IMR-90 (cell line): ENCODE measurements at regions not wholly inside any gene's neighbourhood (a gene's known extent, or its start where the extent isn't known, plus 50 kb on each side); places are given as distances from the start of the nearest gene placed in this dataset.
"Not testable (repeated sequence)": the region's sequence is repeated elsewhere in the genome, so short reads cannot be mapped to it uniquely, and the experiment has no call there.

Experiments
- ATAC-seq: fragments of 200-7000 bp; cut with Tn5 transposase; 2 replicates; pipeline ENCODE4 v1.9.1; 2020; ENCODE audit warnings: low read depth, mild to moderate bottlenecking, moderate library complexity
- BruUV-seq: library from RNA; stranded (reverse); fragments of 400-500 nt; replicated peaks from 2 replicates; lab custom pipeline; 2021; lab: Mats Ljungman, UMichigan
- CTCF ChIA-PET: fragments of 300-600 bp; formaldehyde crosslinking; extraction: SDS; loops from one replicate; lab custom pipeline; 2021; ENCODE audit warnings: antibody characterized with exemption; lab: Yijun Ruan, JAX
- POLR2A ChIA-PET: fragments of 300-600 bp; sonication (Branson Sonifier 250); formaldehyde crosslinking; loops from one replicate; lab custom pipeline; 2022; ENCODE audit warnings: antibody characterized with exemption; ENCODE audit not compliant: unreplicated experiment; lab: Charles Lee
- DNase-seq: peaks from one replicate; pipeline ENCODE4 v3.0.0; 2013
- H2AFZ ChIP-seq: replicated peaks from 2 replicates; pipeline ENCODE3; 2013; ENCODE audit warnings: low read length, mild to moderate bottlenecking; ENCODE audit not compliant: poor library complexity
- H2AK5ac ChIP-seq: 2 replicates; pipeline ENCODE4 v1.6.1; 2013; ENCODE audit warnings: low read depth, low read length, inconsistent platforms
- H2AK9ac ChIP-seq: replicated peaks from 2 replicates; pipeline ENCODE3; 2013; ENCODE audit warnings: mild to moderate bottlenecking, low read depth, low read length, moderate library complexity; ENCODE audit not compliant: poor library complexity
- H2BK120ac ChIP-seq: 2 replicates; pipeline ENCODE4 v1.6.1; 2013; ENCODE audit warnings: low read depth, low read length, inconsistent platforms
- H2BK15ac ChIP-seq: 3 replicates; pipeline ENCODE4 v1.6.1; 2013; ENCODE audit warnings: low read depth, low read length, inconsistent platforms
- H2BK20ac ChIP-seq: 2 replicates; pipeline ENCODE4 v1.6.1; 2013; ENCODE audit warnings: low read depth, mild to moderate bottlenecking, inconsistent platforms, low read length, moderate library complexity
- H2BK5ac ChIP-seq: 2 replicates; pipeline ENCODE4 v1.6.1; 2013; ENCODE audit warnings: mild to moderate bottlenecking, low read depth, low read length, inconsistent platforms; ENCODE audit not compliant: poor library complexity, severe bottlenecking
- H3K14ac ChIP-seq: replicated peaks from 2 replicates; pipeline ENCODE4 v1.6.1; 2013; ENCODE audit warnings: low read depth, low read length, inconsistent platforms
- H3K18ac ChIP-seq: 2 replicates; pipeline ENCODE4 v1.6.1; 2013; ENCODE audit warnings: low read depth, low read length, control low read depth
- H3K23ac ChIP-seq: 2 replicates; pipeline ENCODE4 v1.6.1; 2013; ENCODE audit warnings: low read depth, low read length, inconsistent platforms
- H3K27ac ChIP-seq: 2 replicates; pipeline ENCODE4 v1.5.1; 2013; ENCODE audit warnings: mild to moderate bottlenecking, control low read depth, low read length; ENCODE audit not compliant: insufficient read depth
- H3K27me3 ChIP-seq: 2 replicates; pipeline ENCODE4 v1.6.1; 2013; ENCODE audit warnings: low read length; ENCODE audit not compliant: control insufficient read depth, insufficient read depth
- H3K36me3 ChIP-seq: 2 replicates; pipeline ENCODE4 v1.6.1; 2013; ENCODE audit warnings: low read length, mixed read lengths; ENCODE audit not compliant: control insufficient read depth, insufficient read depth
- H3K4ac ChIP-seq: 2 replicates; pipeline ENCODE4 v1.6.1; 2013; ENCODE audit warnings: low read depth, low read length, inconsistent platforms
- H3K4me1 ChIP-seq: 2 replicates; pipeline ENCODE4 v1.6.1; 2013; ENCODE audit warnings: low read length, mixed read lengths; ENCODE audit not compliant: control insufficient read depth, insufficient read depth
- H3K4me2 ChIP-seq: 2 replicates; pipeline ENCODE4 v1.6.1; 2013; ENCODE audit warnings: low read depth, mild to moderate bottlenecking, control low read depth, low read length, moderate library complexity
- H3K4me3 ChIP-seq: 2 replicates; pipeline ENCODE4 v1.5.1; 2013; ENCODE audit warnings: low read depth, mild to moderate bottlenecking, control low read depth, low read length, moderate library complexity; ENCODE audit not compliant: insufficient read depth
- H3K56ac ChIP-seq: 2 replicates; pipeline ENCODE4 v1.6.1; 2013; ENCODE audit warnings: low read length, inconsistent platforms; ENCODE audit not compliant: insufficient read depth; ENCODE audit errors: extremely low read depth
- H3K79me1 ChIP-seq, 2 experiments: 2 replicates each; pipeline ENCODE4 v1.6.1; 2013; ENCODE audit warnings: low read length in 2 of 2, inconsistent platforms in 1 of 2, low read depth in 1 of 2
- H3K9ac ChIP-seq: 2 replicates; pipeline ENCODE4 v1.6.1; 2013; ENCODE audit warnings: low read depth, low read length, control low read depth
- H3K9me1 ChIP-seq: 2 replicates; pipeline ENCODE4 v1.6.1; 2013; ENCODE audit warnings: low read length, inconsistent platforms; ENCODE audit not compliant: insufficient read depth
- H3K9me3 ChIP-seq: 2 replicates; pipeline ENCODE4 v1.6.1; 2013; ENCODE audit warnings: low read length; ENCODE audit not compliant: control insufficient read depth, insufficient read depth
- H4K20me1 ChIP-seq: 2 replicates; pipeline ENCODE4 v1.6.1; 2013; ENCODE audit warnings: low read length, inconsistent platforms; ENCODE audit not compliant: insufficient read depth
- H4K5ac ChIP-seq: 2 replicates; pipeline ENCODE4 v1.6.1; 2013; ENCODE audit warnings: mild to moderate bottlenecking, low read depth, low read length, control low read depth
- H4K8ac ChIP-seq, 2 experiments: 2 replicates each; pipeline ENCODE4 v1.6.1; 2013; ENCODE audit warnings: low read depth in 2 of 2, low read length in 2 of 2, control low read depth in 1 of 2, inconsistent platforms in 1 of 2
- H4K91ac ChIP-seq: 2 replicates; pipeline ENCODE4 v1.6.1; 2013; ENCODE audit warnings: low read depth, low read length, inconsistent platforms; ENCODE audit not compliant: insufficient read depth
- BHLHE40 ChIP-seq: fragments of 150-350 bp; IDR thresholded peaks from 2 replicates; pipeline ENCODE4 v1.6.1; 2016; ENCODE audit warnings: mild to moderate bottlenecking, low read depth, low read length
- FOS ChIP-seq: fragments of 150-350 bp; IDR thresholded peaks from 2 replicates; pipeline ENCODE4 v1.6.1; 2016; ENCODE audit warnings: low read depth, low read length
- MAZ ChIP-seq: IDR thresholded peaks from 2 replicates; pipeline ENCODE4 v1.6.1; 2012; ENCODE audit warnings: low read depth, mild to moderate bottlenecking, low read length, improper control_type of control experiment, moderate library complexity, borderline replicate concordance
- POLR2A ChIP-seq: IDR thresholded peaks from 2 replicates; pipeline ENCODE4 v1.6.1; 2012; ENCODE audit warnings: mild to moderate bottlenecking, low read depth, low read length
- SMC3 ChIP-seq: fragments of 150-350 bp; IDR thresholded peaks from 2 replicates; pipeline ENCODE4 v1.6.1; 2016; ENCODE audit warnings: low read depth, mild to moderate bottlenecking, antibody characterized with exemption, low read length, moderate library complexity
- WGBS, 2 experiments: methylation state at CpG; one replicate each; pipeline versions ENCODE4 v1.1.5 to v1.1.7; 2013; ENCODE audit warnings: missing lambda C conversion rate in 2 of 2; ENCODE audit not compliant: insufficient read length in 1 of 2; ENCODE audit errors: extremely low coverage in 2 of 2; 5-methylcytosine and 5-hydroxymethylcytosine counted together
- dilution Hi-C: fragments of 300-500 bp; cut with HindIII; formaldehyde crosslinking; loops from one replicate; pipeline ENCODE4 v1.14.3; 2018; ENCODE audit warnings: low sequenced_read_pairs; ENCODE audit not compliant: unreplicated experiment
- in situ Hi-C: fragments of 300-500 bp; cut with MboI; formaldehyde crosslinking; loops from 3 replicates; pipeline ENCODE4 v1.14.3; 2019; ENCODE audit warnings: low sequenced_read_pairs, inconsistent platforms, mixed read lengths
- intact Hi-C: fragments of 100-400 bp; cut with micrococcal nuclease; formaldehyde crosslinking; loops from 2 replicates; pipeline ENCODE4 v1.10.0; 2022
- TF ChIP-seq, protein P1 (sequence below): conservative IDR thresholded peaks from 2 replicates; pipeline ENCODE4 v1.5.1; 2012; ENCODE audit warnings: mild to moderate bottlenecking, low read depth, low read length, improper control_type of control experiment

GRCh38 chr15:81887912-81888311, 157.9 kb downstream of the MEX3B start:
- H4K8ac ChIP-seq = peak overlapping the region in 1 of 2 experiments; percentile 88; a peak in 2 of 4 replicates
- no peaks in the 10 kb centered on the region for H3K9me3 ChIP-seq
- dilution Hi-C loops (no loop called here), intact Hi-C loops (no loop called here), in situ Hi-C loops (no loop called here)
- DNase-seq (peak; percentile 89), ATAC-seq (peak; percentile 86)
- H3K9me1 ChIP-seq = peaks cover 16% of the 10 kb centered on the region
- H2AFZ ChIP-seq = peak overlapping the region; percentile 71
- ChIA-PET POLR2A (no interaction called here), CTCF (interaction anchor here (1.0 kb wide), 1 partner anchor 10 kb away, joined by 3 read pairs; no protein-coding TSS in a partner anchor)
- no peak overlapping the region for H3K56ac ChIP-seq
- no TSS peak for BruUV-seq
- peak overlapping the region; percentile 86 for H2BK20ac ChIP-seq
- H2AK5ac ChIP-seq = peak overlapping the region; percentile 70; the same call in 1 of the 2 replicates
- H3K79me1 ChIP-seq = no peaks in the 10 kb centered on the region
- no peaks in the 10 kb centered on the region for H4K20me1 ChIP-seq
- no peak overlapping the region for H3K9ac ChIP-seq
- H3K4me3 ChIP-seq = no peak overlapping the region
- peak overlapping the region; percentile 82 for H3K4ac ChIP-seq
- TF ChIP-seq BHLHE40 = no peak
- no peak for TF ChIP-seq POLR2A
- TF ChIP-seq SMC3 = no peak
- peak; percentile 43; the same call in 1 of the 2 replicates for TF ChIP-seq FOS
- TF ChIP-seq MAZ = no peak
- TF ChIP-seq, protein P1, sequence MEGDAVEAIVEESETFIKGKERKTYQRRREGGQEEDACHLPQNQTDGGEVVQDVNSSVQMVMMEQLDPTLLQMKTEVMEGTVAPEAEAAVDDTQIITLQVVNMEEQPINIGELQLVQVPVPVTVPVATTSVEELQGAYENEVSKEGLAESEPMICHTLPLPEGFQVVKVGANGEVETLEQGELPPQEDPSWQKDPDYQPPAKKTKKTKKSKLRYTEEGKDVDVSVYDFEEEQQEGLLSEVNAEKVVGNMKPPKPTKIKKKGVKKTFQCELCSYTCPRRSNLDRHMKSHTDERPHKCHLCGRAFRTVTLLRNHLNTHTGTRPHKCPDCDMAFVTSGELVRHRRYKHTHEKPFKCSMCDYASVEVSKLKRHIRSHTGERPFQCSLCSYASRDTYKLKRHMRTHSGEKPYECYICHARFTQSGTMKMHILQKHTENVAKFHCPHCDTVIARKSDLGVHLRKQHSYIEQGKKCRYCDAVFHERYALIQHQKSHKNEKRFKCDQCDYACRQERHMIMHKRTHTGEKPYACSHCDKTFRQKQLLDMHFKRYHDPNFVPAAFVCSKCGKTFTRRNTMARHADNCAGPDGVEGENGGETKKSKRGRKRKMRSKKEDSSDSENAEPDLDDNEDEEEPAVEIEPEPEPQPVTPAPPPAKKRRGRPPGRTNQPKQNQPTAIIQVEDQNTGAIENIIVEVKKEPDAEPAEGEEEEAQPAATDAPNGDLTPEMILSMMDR = no peak
- H2BK5ac ChIP-seq = peak overlapping the region; percentile 71
- peak overlapping the region; percentile 33; the same call in 1 of the 3 replicates for H2BK15ac ChIP-seq
- H3K27ac ChIP-seq = peak overlapping the region; percentile 74
- H4K91ac ChIP-seq = peak overlapping the region; percentile 74
- H2BK120ac ChIP-seq = peak overlapping the region; percentile 87
- no CpG with 5 or more reads among the region's 2 CpGs for WGBS, 2 experiments
- H3K4me1 ChIP-seq = peaks cover 12% of the 10 kb centered on the region
- H3K36me3 ChIP-seq = no peaks in the 10 kb centered on the region
- H4K5ac ChIP-seq = 0 out of 2 replicates have a peak overlapping the region, but pooled peaks have one; percentile 21
- peak overlapping the region; percentile 39; the same call in 1 of the 2 replicates for H3K4me2 ChIP-seq
- no peak overlapping the region for H3K23ac ChIP-seq
- peak overlapping the region; percentile 52 for H3K18ac ChIP-seq
- no peak overlapping the region for H2AK9ac ChIP-seq
- peak overlapping the region; percentile 78 for H3K14ac ChIP-seq
- no peaks in the 10 kb centered on the region for H3K27me3 ChIP-seq

- not testable (repeated sequence) for H3K27ac ChIP-seq, H3K18ac ChIP-seq
These were observed 158.6 kb downstream of the MEX3B start for GRCh38 chr15:81887188-81887587.

More at GRCh38 chr15:81887188-81887587, 158.6 kb downstream of the MEX3B start:
- H4K20me1 ChIP-seq, H3K4me2 ChIP-seq, H3K79me1 ChIP-seq, dilution Hi-C loops, POLR2A ChIA-PET, H3K27me3 ChIP-seq, H3K9ac ChIP-seq, H2AFZ ChIP-seq, H3K23ac ChIP-seq, H3K14ac ChIP-seq, H4K5ac ChIP-seq, H3K36me3 ChIP-seq, H2BK120ac ChIP-seq, in situ Hi-C loops, H4K8ac ChIP-seq, ATAC-seq, DNase-seq, H3K4me3 ChIP-seq, intact Hi-C loops, H2BK15ac ChIP-seq, H3K4ac ChIP-seq, BruUV-seq, H2AK9ac ChIP-seq, H3K9me3 ChIP-seq, H4K91ac ChIP-seq, H3K56ac ChIP-seq, H2BK5ac ChIP-seq, H2AK5ac ChIP-seq: not testable (repeated sequence)
- H2BK20ac ChIP-seq = peak overlapping the region; percentile 44; the same call in 1 of the 2 replicates
- CTCF ChIA-PET = interaction anchor here (1.0 kb wide), 1 partner anchor 11 kb away, joined by 3 read pairs; no protein-coding TSS in a partner anchor
- H3K9me1 ChIP-seq = peaks cover 16% of the 10 kb centered on the region
- peaks cover 12% of the 10 kb centered on the region for H3K4me1 ChIP-seq
